ENCODE measurements at regions not wholly inside any gene's neighbourhood (a gene's known extent, or its start where the extent isn't known, plus 50 kb on each side); places are given as distances from the start of the nearest gene placed in this dataset.

- WGBS (ENCODE audit: insufficient coverage): 91% methylated on average over 6 of the region's 8 CpGs
- no peak for DNase-seq
- Histone ChIP-seq H3K9me3 (ENCODE audit: control extremely low read depth in 1 of 5, control insufficient read depth in 4 of 5, insufficient read depth in 2 of 5, low read depth in 1 of 5, low read length in 4 of 5) (no peaks in the 10 kb centered on the region), H3K27ac (ENCODE audit: insufficient read depth in 1 of 2, low read depth in 1 of 2, low read length in 2 of 2, poor library complexity in 1 of 2, severe bottlenecking in 2 of 2) (no peak overlapping the region), H3K27me3 (replicated peaks in 2 of 5; ENCODE audit: control insufficient read depth in 4 of 5, insufficient read depth in 5 of 5, low read length in 4 of 5) (peaks cover 0 to 3% (median 0%) of the 10 kb centered on the region in 5 experiments), H3K4me3 (ENCODE audit: control insufficient read depth in 1 of 7, extremely low read depth in 1 of 7, insufficient read depth in 4 of 7, low read depth in 2 of 7, low read length in 6 of 7) (no peak overlapping the region), H3K36me3 (ENCODE audit: control insufficient read depth in 4 of 4, insufficient read depth in 4 of 4, low read length in 3 of 4) (no peaks in the 10 kb centered on the region), H3K4me1 (ENCODE audit: control extremely low read depth in 1 of 4, control insufficient read depth in 4 of 4, insufficient read depth in 4 of 4, low read length in 3 of 4) (peaks cover 0 to 2% (median under 1%) of the 10 kb centered on the region in 4 experiments)
- CTCF ChIA-PET: interaction anchor here (2.7 kb wide), 1 partner anchor 12 kb away, joined by 8 read pairs; no protein-coding TSS in a partner anchor
- POLR2A ChIA-PET: no interaction called here
Observed at GRCh38 chr1:47693115-47693514, 255.3 kb downstream of the FOXD2 start.

DNA sequence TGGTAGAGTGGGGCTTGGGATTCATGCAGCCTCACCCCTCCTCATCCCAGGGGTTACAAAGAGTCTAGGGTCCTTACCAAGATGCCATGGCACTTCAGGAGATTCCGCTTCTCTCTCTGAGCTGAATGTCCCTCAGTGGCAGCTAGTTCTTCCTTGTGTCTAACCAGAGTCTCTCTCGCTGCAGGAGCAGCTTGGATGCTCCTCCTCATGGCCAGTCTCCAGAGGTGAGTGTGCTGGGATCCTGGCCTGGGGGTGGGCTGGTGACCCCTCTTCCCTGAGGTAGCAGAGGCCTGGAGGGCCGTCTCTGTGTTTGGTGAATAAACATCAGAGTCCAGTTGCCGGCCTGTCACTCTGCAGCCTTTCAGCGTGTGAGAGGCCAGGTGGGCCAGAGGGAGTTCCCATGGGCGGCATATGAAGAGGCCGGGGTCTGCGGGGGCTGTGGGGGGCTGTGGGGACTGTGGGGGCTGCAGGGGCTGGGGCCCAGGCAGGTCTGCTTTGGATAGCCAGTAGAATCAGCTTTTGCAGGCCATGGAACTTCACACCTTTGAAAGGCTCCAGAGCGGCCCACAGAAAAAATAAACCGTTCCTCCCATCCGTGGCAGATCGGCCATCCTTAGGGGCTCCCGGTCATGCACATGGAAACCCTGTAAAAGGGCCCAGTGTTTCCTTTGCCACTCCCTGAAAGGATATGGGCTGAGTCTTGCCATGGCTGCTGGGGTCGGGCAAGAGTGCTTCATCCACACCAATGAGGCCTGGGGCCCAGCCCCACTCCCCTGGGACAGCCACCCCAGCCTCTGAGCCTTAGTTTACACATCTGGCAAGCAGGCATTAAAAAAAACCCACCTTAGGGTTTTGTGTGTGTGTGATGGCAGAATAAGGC, 256.4 kb downstream of the FOXD2 start:
- Histone ChIP-seq H3K27me3 (replicated peaks in 2 of 5; ENCODE audit: control insufficient read depth in 4 of 5, insufficient read depth in 5 of 5, low read length in 4 of 5) (peaks cover 0 to 3% (median 0%) of the 10 kb centered on the region in 5 experiments), H3K27ac (ENCODE audit: insufficient read depth in 1 of 2, low read depth in 1 of 2, low read length in 2 of 2, poor library complexity in 1 of 2, severe bottlenecking in 2 of 2) (no peak overlapping the region), H3K4me1 (ENCODE audit: control extremely low read depth in 1 of 4, control insufficient read depth in 4 of 4, insufficient read depth in 4 of 4, low read length in 3 of 4) (no peaks in the 10 kb centered on the region), H3K9me3 (ENCODE audit: control extremely low read depth in 1 of 5, control insufficient read depth in 4 of 5, insufficient read depth in 2 of 5, low read depth in 1 of 5, low read length in 4 of 5) (no peaks in the 10 kb centered on the region), H3K36me3 (ENCODE audit: control insufficient read depth in 4 of 4, insufficient read depth in 4 of 4, low read length in 3 of 4) (no peaks in the 10 kb centered on the region), H3K4me3 (ENCODE audit: control insufficient read depth in 1 of 7, extremely low read depth in 1 of 7, insufficient read depth in 4 of 7, low read depth in 2 of 7, low read length in 6 of 7) (no peak overlapping the region)
- DNase-seq: no peak
- WGBS (ENCODE audit: insufficient coverage): 98% methylated on average over 13 of the region's 14 CpGs
- ChIA-PET CTCF (interaction anchor here (2.7 kb wide), 1 partner anchor 11 kb away, joined by 8 read pairs; no protein-coding TSS in a partner anchor), POLR2A (no interaction called here)

DNA sequence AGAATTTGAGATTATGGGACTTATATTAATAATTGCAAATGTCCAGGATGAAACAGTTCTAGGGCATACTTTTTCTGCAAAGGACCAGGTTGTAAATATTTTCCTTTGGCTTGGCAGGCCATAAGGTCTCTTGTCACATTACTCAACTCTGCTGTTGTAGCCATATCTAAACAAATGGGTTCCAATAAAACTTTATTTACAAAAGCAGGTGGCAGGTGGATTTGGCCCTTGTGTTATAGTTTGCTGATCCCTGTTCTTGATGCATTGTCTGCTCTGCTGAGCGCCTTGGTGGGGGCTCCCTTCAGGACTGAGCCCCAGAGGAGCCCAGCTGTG, 258.5 kb downstream of the FOXD2 start:
- CTCF ChIA-PET: interaction anchor here (0.8 to 1.4 kb wide), 3 partner anchors 15 to 167 kb away, joined by 3 read pairs; no protein-coding TSS in a partner anchor
- H3K27me3 ChIP-seq (replicated peaks in 2 of 5; ENCODE audit: control insufficient read depth in 4 of 5, insufficient read depth in 5 of 5, low read length in 4 of 5): no peaks in the 10 kb centered on the region
- H3K27ac ChIP-seq (ENCODE audit: insufficient read depth in 1 of 2, low read depth in 1 of 2, low read length in 2 of 2, poor library complexity in 1 of 2, severe bottlenecking in 2 of 2): no peak overlapping the region
- H3K4me1 ChIP-seq (ENCODE audit: control extremely low read depth in 1 of 4, control insufficient read depth in 4 of 4, insufficient read depth in 4 of 4, low read length in 3 of 4): no peaks in the 10 kb centered on the region
- 100% methylated on average over 1 of the region's 1 CpG for WGBS (ENCODE audit: insufficient coverage)
- POLR2A ChIA-PET: no interaction called here
- no peak overlapping the region for H3K4me3 ChIP-seq (ENCODE audit: control insufficient read depth in 1 of 7, extremely low read depth in 1 of 7, insufficient read depth in 4 of 7, low read depth in 2 of 7, low read length in 6 of 7)
- DNase-seq: no peak
- no peaks in the 10 kb centered on the region for H3K36me3 ChIP-seq (ENCODE audit: control insufficient read depth in 4 of 4, insufficient read depth in 4 of 4, low read length in 3 of 4)
- H3K9me3 ChIP-seq (ENCODE audit: control extremely low read depth in 1 of 5, control insufficient read depth in 4 of 5, insufficient read depth in 2 of 5, low read depth in 1 of 5, low read length in 4 of 5): no peaks in the 10 kb centered on the region

DNA sequence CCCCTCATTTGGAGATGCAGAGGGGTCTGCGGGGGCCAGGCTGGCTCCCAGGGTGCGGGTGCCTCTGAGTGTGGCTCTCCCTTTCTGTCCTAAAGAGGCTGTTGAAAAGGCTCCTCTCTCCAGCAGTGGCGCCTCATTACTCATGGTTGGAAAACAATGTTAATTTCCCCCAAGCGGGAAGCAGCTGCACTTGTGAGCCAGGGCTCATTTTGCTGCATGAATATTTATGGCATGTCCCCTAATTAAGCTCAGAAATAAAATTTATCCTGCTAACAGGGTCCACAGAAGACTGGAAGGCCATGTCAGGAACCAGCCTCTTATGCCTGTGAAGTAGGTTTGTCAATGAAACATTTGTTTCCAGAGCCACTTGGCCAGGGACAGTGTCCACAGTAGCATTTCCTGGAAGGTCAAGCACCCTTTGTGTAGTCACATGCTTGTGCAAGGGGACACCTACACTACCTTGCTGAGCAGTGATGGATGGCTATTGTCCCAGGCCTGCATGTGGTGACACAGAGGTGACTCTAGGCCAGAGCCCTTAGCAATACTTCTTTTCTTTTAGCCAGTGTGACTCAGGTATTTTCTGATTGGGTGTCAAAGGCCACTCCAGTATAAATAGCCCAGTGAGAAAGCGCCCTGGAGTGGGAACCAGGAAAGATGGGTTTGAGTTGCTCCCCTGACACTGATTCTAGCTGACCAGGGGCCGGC, 259.0 kb downstream of the FOXD2 start:
- no peak for DNase-seq
- ChIA-PET POLR2A (no interaction called here), CTCF (interaction anchor here (1.2 to 1.4 kb wide), 2 partner anchors 15 to 168 kb away, joined by 3 read pairs; no protein-coding TSS in a partner anchor)
- WGBS (ENCODE audit: insufficient coverage): 99% methylated on average over 6 of the region's 6 CpGs
- no peak overlapping the region for H3K27ac ChIP-seq (ENCODE audit: insufficient read depth in 1 of 2, low read depth in 1 of 2, low read length in 2 of 2, poor library complexity in 1 of 2, severe bottlenecking in 2 of 2)
- H3K4me1 ChIP-seq (ENCODE audit: control extremely low read depth in 1 of 4, control insufficient read depth in 4 of 4, insufficient read depth in 4 of 4, low read length in 3 of 4): no peaks in the 10 kb centered on the region
- H3K36me3 ChIP-seq (ENCODE audit: control insufficient read depth in 4 of 4, insufficient read depth in 4 of 4, low read length in 3 of 4): no peaks in the 10 kb centered on the region
- no peaks in the 10 kb centered on the region for H3K9me3 ChIP-seq (ENCODE audit: control extremely low read depth in 1 of 5, control insufficient read depth in 4 of 5, insufficient read depth in 2 of 5, low read depth in 1 of 5, low read length in 4 of 5)
- no peaks in the 10 kb centered on the region for H3K27me3 ChIP-seq (replicated peaks in 2 of 5; ENCODE audit: control insufficient read depth in 4 of 5, insufficient read depth in 5 of 5, low read length in 4 of 5)
- no peak overlapping the region for H3K4me3 ChIP-seq (ENCODE audit: control insufficient read depth in 1 of 7, extremely low read depth in 1 of 7, insufficient read depth in 4 of 7, low read depth in 2 of 7, low read length in 6 of 7)

DNA sequence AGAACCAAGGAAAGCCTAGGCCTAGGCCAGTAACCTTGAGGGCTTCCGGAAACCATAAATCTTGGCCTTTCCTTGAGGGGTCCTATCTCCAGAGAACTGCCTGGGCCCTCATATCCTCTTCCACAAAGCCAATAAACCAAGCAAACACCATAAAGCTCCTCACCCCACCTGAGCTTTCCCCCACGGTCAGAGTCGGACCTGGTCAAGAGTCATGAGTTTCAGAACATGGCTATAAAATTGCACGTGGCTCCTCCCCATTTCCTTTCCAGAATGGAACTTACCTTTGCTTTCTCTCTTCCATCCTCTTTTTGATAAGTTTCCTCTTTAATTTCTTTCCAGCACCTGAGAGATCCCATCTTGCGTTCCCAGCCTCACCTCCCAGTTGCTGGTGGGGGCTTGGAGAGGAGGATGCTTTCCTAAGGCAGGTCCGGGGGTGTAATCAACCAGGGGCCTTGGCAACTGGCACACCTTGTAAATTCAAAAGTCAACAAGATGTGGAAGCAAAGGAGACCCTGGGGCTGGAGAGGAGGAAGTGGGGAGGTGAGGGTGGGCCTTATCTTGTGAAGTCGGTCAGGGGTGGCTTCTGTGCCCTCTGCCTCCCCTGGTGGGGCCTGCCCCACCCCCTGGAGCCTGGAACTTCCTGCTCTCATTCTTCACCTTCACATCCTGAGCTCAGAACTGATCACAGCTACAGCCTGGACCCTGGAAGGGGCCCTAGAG, 259.9 kb downstream of the FOXD2 start:
- Histone ChIP-seq H3K27me3 (replicated peaks in 2 of 5; ENCODE audit: control insufficient read depth in 4 of 5, insufficient read depth in 5 of 5, low read length in 4 of 5) (peaks cover 0 to 2% (median 0%) of the 10 kb centered on the region in 5 experiments), H3K27ac (ENCODE audit: insufficient read depth in 1 of 2, low read depth in 1 of 2, low read length in 2 of 2, poor library complexity in 1 of 2, severe bottlenecking in 2 of 2) (no peak overlapping the region), H3K36me3 (ENCODE audit: control insufficient read depth in 4 of 4, insufficient read depth in 4 of 4, low read length in 3 of 4) (no peaks in the 10 kb centered on the region), H3K9me3 (ENCODE audit: control extremely low read depth in 1 of 5, control insufficient read depth in 4 of 5, insufficient read depth in 2 of 5, low read depth in 1 of 5, low read length in 4 of 5) (no peaks in the 10 kb centered on the region), H3K4me3 (ENCODE audit: control insufficient read depth in 1 of 7, extremely low read depth in 1 of 7, insufficient read depth in 4 of 7, low read depth in 2 of 7, low read length in 6 of 7) (no peak overlapping the region), H3K4me1 (ENCODE audit: control extremely low read depth in 1 of 4, control insufficient read depth in 4 of 4, insufficient read depth in 4 of 4, low read length in 3 of 4) (no peaks in the 10 kb centered on the region)
- POLR2A ChIA-PET: no interaction called here
- CTCF ChIA-PET: interaction anchor here (0.5 to 1.4 kb wide), 2 partner anchors 169 kb away, joined by 3 read pairs; no protein-coding TSS in a partner anchor
- DNase-seq: no peak
- WGBS (ENCODE audit: insufficient coverage): 100% methylated on average over 4 of the region's 7 CpGs

DNA sequence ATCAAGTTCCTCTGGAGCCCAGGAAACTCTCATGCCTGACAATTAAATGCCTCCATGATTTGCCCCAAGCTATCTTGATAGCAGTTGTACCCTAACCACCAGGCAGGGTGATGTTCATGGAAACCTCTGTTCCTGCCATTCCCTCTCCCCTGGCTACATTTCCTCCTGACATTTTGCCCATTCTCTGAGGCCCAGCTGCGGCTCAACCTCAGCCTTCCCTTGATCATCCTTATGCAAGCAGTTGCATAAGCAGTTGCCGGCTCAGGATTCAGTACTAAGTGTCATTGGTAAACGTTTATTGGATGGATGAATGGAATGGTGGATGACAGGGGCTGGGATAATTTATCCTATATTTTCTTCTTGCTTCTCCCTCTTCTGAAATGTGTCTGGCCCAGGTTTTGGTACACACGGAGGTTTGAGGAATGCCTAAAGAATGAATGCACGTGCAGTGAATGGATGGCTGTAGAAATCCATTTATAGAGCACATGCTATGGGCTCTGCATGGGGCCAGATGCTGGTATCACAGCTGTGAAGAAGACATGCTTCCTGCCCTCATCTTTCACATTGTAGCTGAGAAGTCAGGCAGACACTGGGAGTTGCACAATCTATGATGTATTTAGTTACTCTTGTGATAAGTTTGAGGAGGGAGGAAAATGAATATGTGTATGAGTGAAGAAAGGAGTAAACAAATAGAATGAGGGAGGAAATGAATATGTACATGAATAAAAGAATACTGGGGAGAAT, 261.8 kb downstream of the FOXD2 start:
- no peaks in the 10 kb centered on the region for H3K4me1 ChIP-seq (ENCODE audit: control extremely low read depth in 1 of 4, control insufficient read depth in 4 of 4, insufficient read depth in 4 of 4, low read length in 3 of 4)
- peaks cover 0 to 5% (median 0%) of the 10 kb centered on the region in 5 experiments for H3K27me3 ChIP-seq (replicated peaks in 2 of 5; ENCODE audit: control insufficient read depth in 4 of 5, insufficient read depth in 5 of 5, low read length in 4 of 5)
- H3K4me3 ChIP-seq (ENCODE audit: control insufficient read depth in 1 of 7, extremely low read depth in 1 of 7, insufficient read depth in 4 of 7, low read depth in 2 of 7, low read length in 6 of 7): no peak overlapping the region
- WGBS (ENCODE audit: insufficient coverage): 87% methylated on average over 3 of the region's 5 CpGs
- CTCF ChIA-PET: interaction anchor here (1.4 to 1.7 kb wide), 2 partner anchors 263 to 266 kb away, joined by 4 to 7 read pairs; no protein-coding TSS in a partner anchor
- POLR2A ChIA-PET: no interaction called here
- no peak for DNase-seq
- H3K9me3 ChIP-seq (ENCODE audit: control extremely low read depth in 1 of 5, control insufficient read depth in 4 of 5, insufficient read depth in 2 of 5, low read depth in 1 of 5, low read length in 4 of 5): no peaks in the 10 kb centered on the region
- no peak overlapping the region for H3K27ac ChIP-seq (ENCODE audit: insufficient read depth in 1 of 2, low read depth in 1 of 2, low read length in 2 of 2, poor library complexity in 1 of 2, severe bottlenecking in 2 of 2)
- no peaks in the 10 kb centered on the region for H3K36me3 ChIP-seq (ENCODE audit: control insufficient read depth in 4 of 4, insufficient read depth in 4 of 4, low read length in 3 of 4)
